Stimulated activated CD4-positive, alpha-beta T cell treated with anti-CD3 and anti-CD28 coated beads, Interleukin-1b, Interleukin-23, amount 100 ng/mL, for 4 hours (primary cell): ENCODE measurements at regions not wholly inside any gene's neighbourhood (a gene's known extent, or its start where the extent isn't known, plus 50 kb on each side); places are given as distances from the start of the nearest gene placed in this dataset.
"Not testable (repeated sequence)": the region's sequence is repeated elsewhere in the genome, so short reads cannot be mapped to it uniquely, and the experiment has no call there.

ENCODE experiments used
- DNase-seq, 2 donors: peaks; one replicate each; pipeline ENCODE4 v3.0.0-alpha.2; 2020; ENCODE audit warnings: low read depth in 2 of 2

- no peak for DNase-seq
Measured at GRCh38 chr5:118193194-118193905, 795.0 kb downstream of the DTWD2 start.

- no peak for DNase-seq
Measured at GRCh38 chr5:118185018-118185417, 803.3 kb downstream of the DTWD2 start.

DNA sequence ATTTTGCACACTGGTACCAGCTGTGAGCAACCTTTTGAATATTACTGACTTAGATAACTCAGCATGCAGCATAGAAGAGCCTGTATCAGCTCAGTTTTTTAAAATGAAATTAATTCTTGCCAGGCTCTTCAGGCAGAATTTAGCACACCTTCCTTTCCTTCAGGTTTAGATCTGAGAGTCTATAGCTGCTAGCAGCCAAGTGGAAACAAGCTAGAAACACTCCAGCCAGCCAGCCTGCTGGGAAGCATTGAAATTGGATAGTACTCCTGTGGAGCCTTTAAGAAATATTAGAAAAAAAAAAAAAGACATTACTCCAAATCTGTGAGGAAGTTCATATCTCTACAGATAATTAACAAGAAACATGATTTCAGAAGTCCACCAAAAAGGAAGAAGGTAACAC is 812.2 kb downstream of the DTWD2 start:
- no peak for DNase-seq

- no peak for DNase-seq
Measured at GRCh38 chr5:118174671-118175070, 813.7 kb downstream of the DTWD2 start.

- no peak for DNase-seq
Measured at GRCh38 chr5:118173340-118173739, 815.0 kb downstream of the DTWD2 start.

- no peak for DNase-seq
Measured at GRCh38 chr5:118165619-118166018, 822.7 kb downstream of the DTWD2 start.

DNA sequence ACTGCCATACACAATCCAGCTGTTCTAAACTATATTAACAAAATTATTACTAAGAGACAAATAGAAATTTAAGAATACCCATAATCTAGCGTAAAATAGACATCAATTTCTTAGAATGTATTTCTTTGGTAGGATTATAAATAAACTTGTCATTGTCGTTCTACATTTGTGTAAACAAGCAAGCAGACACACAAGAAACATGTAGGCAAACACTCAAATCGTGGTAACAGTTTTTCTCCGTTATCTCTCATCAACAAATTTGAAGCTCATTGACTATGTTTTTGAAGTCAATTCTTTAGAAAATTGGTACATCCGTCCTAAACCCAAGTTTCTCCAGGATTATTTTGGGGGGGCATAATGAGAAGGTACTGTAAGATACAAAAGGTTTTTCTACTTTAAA is 832.2 kb downstream of the DTWD2 start:
- DNase-seq = no peak

DNA sequence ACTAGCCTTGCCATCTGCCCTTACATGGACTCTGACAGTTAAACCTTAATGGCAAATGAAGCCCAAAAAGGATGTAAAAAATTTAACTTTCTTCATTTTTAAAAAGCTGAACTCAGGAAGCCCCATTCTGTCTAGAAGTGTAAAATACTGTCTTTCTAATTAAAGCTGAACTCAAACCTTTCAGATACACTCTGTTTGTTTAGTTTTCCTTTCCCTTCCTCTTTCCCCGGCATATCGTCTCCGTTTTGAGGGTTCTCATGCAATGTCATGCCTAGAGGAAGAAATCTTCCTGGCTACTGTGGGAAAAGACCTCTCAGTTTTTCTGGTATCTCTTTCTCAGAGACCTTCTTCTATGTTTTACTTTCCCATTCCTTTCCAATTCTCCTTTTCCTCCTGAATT is 841.5 kb downstream of the DTWD2 start:
- DNase-seq = no peak

- DNase-seq = no peak
Measured at GRCh38 chr5:118144540-118144939, 843.8 kb downstream of the DTWD2 start.

GRCh38 chr5:118139361-118139760 is 849.0 kb downstream of the DTWD2 start:
- DNase-seq = no peak

- no peak for DNase-seq
Measured at GRCh38 chr5:118126159-118126558, 862.2 kb downstream of the DTWD2 start.

DNA sequence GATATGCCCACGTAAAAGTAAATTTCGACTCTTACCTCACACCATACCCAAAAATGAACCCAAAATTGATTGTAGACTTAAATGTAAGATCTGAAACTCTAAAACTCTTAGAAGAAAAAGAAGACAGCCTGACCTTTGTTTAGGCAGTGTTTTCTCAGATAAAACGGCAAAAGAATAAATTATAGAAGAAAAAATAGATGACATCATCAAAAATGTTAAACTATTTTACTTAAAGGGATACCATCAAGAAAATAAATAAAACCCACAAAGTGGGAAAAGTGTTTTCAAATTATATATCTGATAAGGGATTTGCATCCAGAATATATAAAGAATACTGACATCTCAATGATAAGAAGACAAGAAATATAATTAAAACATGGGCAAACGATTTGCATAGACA is 862.7 kb downstream of the DTWD2 start:
- no peak for DNase-seq

DNA sequence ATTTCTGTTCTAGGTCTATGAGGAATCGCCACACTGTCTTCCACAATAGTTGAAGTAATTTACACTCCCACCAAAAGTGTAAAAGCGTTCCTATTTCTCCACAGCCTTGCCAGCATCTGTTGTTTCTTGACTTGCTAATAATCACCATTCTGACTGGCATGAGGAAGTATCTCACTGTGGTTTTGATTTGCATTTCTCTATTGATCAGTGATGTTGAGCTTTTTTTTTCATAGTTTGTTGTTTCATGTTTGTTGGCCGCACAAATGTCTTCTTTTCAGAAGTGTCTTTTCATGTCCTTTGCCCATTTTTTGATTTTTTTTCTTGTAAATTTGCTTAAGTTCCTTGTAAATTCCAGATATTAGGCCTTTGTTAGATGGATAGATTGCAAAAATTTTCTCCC is 867.1 kb downstream of the DTWD2 start:
- no peak for DNase-seq

DNA sequence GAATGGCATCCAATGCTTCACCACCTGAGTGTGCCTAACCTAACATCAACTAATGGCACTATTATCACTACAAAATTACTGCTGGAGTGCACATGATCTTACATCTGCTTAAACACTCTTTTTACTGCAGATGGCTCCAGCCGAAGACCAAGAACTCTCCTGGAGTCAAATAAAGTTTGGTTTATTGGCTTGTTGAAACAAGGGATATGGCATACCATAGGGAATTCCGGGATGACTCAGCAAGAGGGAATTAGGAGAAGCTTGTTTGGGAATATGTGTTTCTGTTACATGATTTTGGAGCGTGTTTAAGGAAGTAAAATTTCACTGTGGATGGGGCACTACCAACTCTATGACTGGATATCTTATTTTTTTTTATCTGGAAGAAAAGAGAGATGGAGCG is 872.6 kb downstream of the DTWD2 start:
- DNase-seq = no peak

DNA sequence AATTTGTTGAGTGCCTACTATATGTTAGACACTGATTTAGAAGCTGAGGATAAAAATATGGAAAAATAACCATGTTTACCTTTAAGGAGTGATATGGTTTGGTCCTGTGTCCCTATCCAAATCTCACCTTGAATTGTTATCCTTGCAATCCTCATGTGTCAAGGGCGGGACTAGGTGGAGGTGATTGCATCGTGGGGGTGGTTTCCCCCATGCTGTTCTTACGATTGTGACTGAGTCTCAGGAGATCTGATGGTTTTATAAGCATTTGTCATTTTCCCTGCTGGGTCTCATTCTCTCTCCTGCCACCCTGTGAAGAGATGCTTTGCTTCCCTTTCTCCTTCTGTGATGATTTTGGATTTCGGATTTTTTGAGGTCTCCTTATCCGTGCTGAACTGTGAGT is 876.4 kb downstream of the DTWD2 start:
- DNase-seq = no peak

GRCh38 chr5:118107246-118107645 is 881.1 kb downstream of the DTWD2 start:
- not testable (repeated sequence) for DNase-seq

DNA sequence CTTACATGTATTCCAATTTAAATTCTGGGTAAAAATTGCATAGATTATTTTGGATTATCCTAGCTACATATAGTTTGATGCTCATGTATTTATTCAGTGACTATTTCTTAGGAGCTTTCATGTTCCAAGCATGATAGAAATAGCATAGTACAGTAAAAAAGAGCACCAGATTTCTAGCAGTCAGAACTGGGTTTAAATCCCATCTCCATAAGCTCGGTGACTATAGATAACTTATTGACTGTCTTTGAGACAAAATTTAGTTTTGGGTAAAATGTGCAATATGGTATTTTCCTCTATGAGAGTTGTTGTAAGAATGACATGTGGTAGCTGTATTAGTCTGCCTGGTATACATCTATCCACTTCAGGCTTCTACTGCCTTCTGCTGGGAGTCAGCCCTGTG is 889.6 kb downstream of the DTWD2 start:
- DNase-seq = no peak

GRCh38 chr5:118095115-118095514 is 893.2 kb downstream of the DTWD2 start:
- DNase-seq = no peak

GRCh38 chr5:118088448-118088847 is 899.9 kb downstream of the DTWD2 start:
- no peak for DNase-seq

DNA sequence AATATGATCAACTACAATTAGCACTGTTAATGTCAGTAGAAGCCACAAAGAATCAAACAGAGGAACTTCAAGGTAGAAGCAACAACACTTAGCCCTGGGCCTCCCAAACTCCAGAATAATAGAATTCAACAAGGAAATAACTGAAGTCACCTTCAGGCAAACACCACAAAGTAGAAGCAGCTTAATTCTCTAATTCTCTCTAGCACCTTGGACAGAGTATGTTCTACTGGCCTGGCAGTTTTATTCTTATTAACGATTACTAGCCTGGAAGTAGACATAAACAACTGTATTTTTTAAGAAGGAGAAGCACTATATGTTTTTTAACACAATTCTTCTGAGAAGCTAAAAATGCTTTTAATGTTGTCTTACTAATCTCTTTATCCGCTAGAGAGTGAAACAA is 911.9 kb downstream of the DTWD2 start:
- no peak for DNase-seq

GRCh38 chr5:118070041-118070440 is 918.3 kb downstream of the DTWD2 start:
- DNase-seq = no peak

GRCh38 chr5:118069452-118069851 is 918.9 kb downstream of the DTWD2 start:
- DNase-seq = no peak

DNA sequence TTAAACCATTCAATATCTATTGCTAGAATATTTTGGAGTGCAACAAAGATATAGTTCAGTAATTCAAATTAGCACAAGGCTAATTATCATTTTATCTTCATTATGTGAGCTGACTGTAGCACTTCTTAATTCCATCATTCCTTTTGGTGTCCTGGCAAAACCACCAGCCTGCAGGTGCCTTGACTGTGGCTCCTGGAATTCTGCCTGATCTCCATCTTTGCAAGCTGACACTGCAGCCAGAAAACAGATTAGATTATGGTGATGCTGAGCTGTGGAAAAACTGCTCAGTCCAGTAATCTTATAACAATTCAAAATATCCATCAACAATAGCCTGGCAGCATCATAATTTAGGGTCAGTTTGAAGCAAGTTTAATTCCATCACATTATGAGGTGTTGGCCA is 919.5 kb downstream of the DTWD2 start:
- no peak for DNase-seq

GRCh38 chr5:118063836-118064235 is 924.5 kb downstream of the DTWD2 start:
- not testable (repeated sequence) for DNase-seq
